Vagina (tissue), 2 donors: ENCODE measurements at regions not wholly inside any gene's neighbourhood (a gene's known extent, or its start where the extent isn't known, plus 50 kb on each side); places are given as distances from the start of the nearest gene placed in this dataset.

Source experiments
- DNase-seq, 2 donors: peaks; one replicate each; pipeline ENCODE4 v3.0.0-alpha.2; 2017; ENCODE audit errors: extremely low spot score in 2 of 2
- H3K27ac ChIP-seq: fragments of 200-600 bp; sonication (generic); one replicate; pipeline ENCODE4 v1.5.1; 2019
- H3K27me3 ChIP-seq: fragments of 200-600 bp; sonication (generic); one replicate; pipeline ENCODE4 v1.5.1; 2019
- H3K36me3 ChIP-seq, 2 donors: fragments of 200-600 bp; sonication (generic); one replicate each; pipeline ENCODE4 v1.5.1; 2017 to 2019
- H3K4me1 ChIP-seq: fragments of 200-600 bp; sonication (generic); one replicate; pipeline ENCODE4 v1.5.1; 2019
- H3K4me3 ChIP-seq, 2 donors: fragments of 200-600 bp; sonication (generic); 1 replicate in 1 of 2; 2 replicates in 1 of 2; pipeline ENCODE4 v1.5.1; 2016 to 2019
- H3K9me3 ChIP-seq: fragments of 200-600 bp; sonication (generic); one replicate; pipeline ENCODE4 v1.5.1; 2019
- POLR2A ChIP-seq, 2 donors: fragments of 450-650 bp; IDR thresholded peaks; one replicate each; pipeline ENCODE4 v1.6.1; 2017; ENCODE audit warnings: antibody characterized with exemption in 2 of 2, mild to moderate bottlenecking in 2 of 2, moderate library complexity in 2 of 2
- POLR2AphosphoS5 ChIP-seq, 2 donors: sonication (generic); formaldehyde crosslinking; IDR thresholded peaks; one replicate each; pipeline ENCODE4 v1.9.0; 2017; ENCODE audit warnings: antibody characterized with exemption in 2 of 2, mild to moderate bottlenecking in 2 of 2, low read depth in 1 of 2; ENCODE audit not compliant: insufficient read depth in 1 of 2
- intact Hi-C: fragments of 100-400 bp; cut with DNase I; formaldehyde crosslinking; loops from one replicate; pipeline ENCODE4 v1.15.1; 2023
- TF ChIP-seq, protein P1 (sequence below), 3 experiments: fragments of 450-650 bp in 2 of 3; fragments of 200-600 bp in 1 of 3; sonication (generic) in 1 of 3; IDR thresholded peaks; one replicate each; pipeline ENCODE4 v1.5.1; 2017 to 2019; ENCODE audit warnings: antibody characterized with exemption in 3 of 3, mild to moderate bottlenecking in 2 of 3, moderate library complexity in 2 of 3

DNA sequence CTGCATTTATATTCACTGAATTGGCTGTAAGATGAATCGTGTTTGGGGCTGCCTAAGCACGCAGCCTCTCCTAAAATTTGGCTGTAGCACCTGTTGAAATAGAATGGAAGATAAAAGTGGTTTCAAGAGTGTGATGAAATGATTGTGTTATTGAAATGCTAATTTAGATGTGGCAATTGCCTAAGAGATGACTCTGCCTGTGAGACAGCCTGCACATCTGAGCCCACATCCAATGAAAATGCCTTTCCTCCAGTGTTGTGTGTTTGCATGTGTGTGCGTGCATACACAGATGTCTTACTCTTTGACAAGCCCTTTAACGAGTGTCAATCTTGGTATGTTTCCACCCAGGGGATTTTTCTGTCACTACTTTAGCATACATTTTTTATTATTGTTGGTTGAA is 346.9 kb downstream of the MEIS1 start:
- intact Hi-C loops: no loop called here
- H3K4me1 ChIP-seq: no peaks in the 10 kb centered on the region
- peak in 1 of 2 donors; percentile 12 for TF ChIP-seq POLR2AphosphoS5 (IDR thresholded peaks at IDR 0.05; ENCODE audit: insufficient read depth in 1 of 2, low read depth in 1 of 2)
- no peak for TF ChIP-seq POLR2A (IDR thresholded peaks at IDR 0.05)
- no peak overlapping the region for H3K27ac ChIP-seq
- no peaks in the 10 kb centered on the region for H3K9me3 ChIP-seq
- H3K27me3 ChIP-seq: no peaks in the 10 kb centered on the region
- no peak overlapping the region for H3K4me3 ChIP-seq
- no peak for DNase-seq
- H3K36me3 ChIP-seq: no peaks in the 10 kb centered on the region

DNA sequence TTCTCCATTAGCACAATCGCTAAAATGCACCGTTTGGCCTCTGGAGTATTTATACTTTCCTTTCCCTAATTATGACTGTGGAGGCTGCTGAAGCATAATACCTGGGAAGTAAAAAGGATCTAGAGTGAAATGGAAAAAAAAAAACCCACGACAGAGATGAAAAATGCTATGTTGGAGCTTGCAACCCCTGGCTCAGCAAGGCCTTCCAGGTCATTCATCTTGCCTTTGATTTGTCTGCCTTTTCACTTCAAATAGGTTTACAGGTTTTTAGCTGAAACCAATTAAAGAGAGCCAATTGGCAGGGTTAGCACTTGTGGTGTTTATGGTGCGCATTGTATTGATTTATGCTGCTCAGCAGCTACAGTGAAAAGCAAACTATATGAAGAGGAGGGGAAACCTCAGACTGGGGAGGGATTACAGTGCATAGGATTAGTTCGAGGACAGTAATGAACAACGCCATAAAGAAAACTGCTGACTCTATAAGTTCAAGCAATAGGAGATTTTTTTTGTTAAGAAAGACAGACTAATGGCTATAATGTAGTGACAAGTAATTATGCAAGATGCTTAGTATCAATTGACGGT is 347.9 kb downstream of the MEIS1 start:
- no peak for TF ChIP-seq POLR2AphosphoS5 (IDR thresholded peaks at IDR 0.05; ENCODE audit: insufficient read depth in 1 of 2, low read depth in 1 of 2)
- TF ChIP-seq, protein P1, sequence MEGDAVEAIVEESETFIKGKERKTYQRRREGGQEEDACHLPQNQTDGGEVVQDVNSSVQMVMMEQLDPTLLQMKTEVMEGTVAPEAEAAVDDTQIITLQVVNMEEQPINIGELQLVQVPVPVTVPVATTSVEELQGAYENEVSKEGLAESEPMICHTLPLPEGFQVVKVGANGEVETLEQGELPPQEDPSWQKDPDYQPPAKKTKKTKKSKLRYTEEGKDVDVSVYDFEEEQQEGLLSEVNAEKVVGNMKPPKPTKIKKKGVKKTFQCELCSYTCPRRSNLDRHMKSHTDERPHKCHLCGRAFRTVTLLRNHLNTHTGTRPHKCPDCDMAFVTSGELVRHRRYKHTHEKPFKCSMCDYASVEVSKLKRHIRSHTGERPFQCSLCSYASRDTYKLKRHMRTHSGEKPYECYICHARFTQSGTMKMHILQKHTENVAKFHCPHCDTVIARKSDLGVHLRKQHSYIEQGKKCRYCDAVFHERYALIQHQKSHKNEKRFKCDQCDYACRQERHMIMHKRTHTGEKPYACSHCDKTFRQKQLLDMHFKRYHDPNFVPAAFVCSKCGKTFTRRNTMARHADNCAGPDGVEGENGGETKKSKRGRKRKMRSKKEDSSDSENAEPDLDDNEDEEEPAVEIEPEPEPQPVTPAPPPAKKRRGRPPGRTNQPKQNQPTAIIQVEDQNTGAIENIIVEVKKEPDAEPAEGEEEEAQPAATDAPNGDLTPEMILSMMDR (IDR thresholded peaks at IDR 0.05): no peak
- no peak for TF ChIP-seq POLR2A (IDR thresholded peaks at IDR 0.05)
- intact Hi-C loops: no loop called here
- no peaks in the 10 kb centered on the region for H3K4me1 ChIP-seq
- no peaks in the 10 kb centered on the region for H3K36me3 ChIP-seq
- H3K27ac ChIP-seq: no peak overlapping the region
- no peaks in the 10 kb centered on the region for H3K9me3 ChIP-seq
- no peak overlapping the region for H3K4me3 ChIP-seq
- no peaks in the 10 kb centered on the region for H3K27me3 ChIP-seq
- DNase-seq: no peak

DNA sequence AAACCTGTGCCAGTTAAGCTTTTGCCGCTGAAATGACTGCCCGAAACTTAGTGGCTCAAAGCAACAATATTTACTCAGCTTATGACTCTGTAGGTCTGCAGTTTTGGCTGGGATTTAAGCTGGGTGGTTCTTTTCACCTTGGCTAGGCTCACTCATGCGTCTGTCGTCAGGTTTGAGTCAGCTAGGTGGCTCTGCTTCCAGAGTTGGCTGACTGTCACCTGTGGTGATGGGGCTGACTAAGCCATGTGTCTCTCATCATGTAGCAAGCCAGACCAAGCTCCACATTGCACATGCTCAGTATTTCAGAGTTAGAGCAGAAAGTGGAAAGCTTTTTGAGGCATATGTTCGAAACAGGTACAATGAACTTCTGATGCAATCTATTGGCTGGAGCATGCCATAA is 354.8 kb downstream of the MEIS1 start:
- TF ChIP-seq POLR2AphosphoS5 (IDR thresholded peaks at IDR 0.05; ENCODE audit: insufficient read depth in 1 of 2, low read depth in 1 of 2): peak in 1 of 2 donors; percentile 60
- TF ChIP-seq, protein P1 (IDR thresholded peaks at IDR 0.05): no peak
- no peak for TF ChIP-seq POLR2A (IDR thresholded peaks at IDR 0.05)
- Histone ChIP-seq H3K4me1 (peaks cover 24% of the 10 kb centered on the region), H3K27ac (no peak overlapping the region), H3K4me3 (no peak overlapping the region), H3K27me3 (no peaks in the 10 kb centered on the region), H3K9me3 (no peaks in the 10 kb centered on the region), H3K36me3 (no peaks in the 10 kb centered on the region)
- DNase-seq: no peak
- intact Hi-C loops: no loop called here

DNA sequence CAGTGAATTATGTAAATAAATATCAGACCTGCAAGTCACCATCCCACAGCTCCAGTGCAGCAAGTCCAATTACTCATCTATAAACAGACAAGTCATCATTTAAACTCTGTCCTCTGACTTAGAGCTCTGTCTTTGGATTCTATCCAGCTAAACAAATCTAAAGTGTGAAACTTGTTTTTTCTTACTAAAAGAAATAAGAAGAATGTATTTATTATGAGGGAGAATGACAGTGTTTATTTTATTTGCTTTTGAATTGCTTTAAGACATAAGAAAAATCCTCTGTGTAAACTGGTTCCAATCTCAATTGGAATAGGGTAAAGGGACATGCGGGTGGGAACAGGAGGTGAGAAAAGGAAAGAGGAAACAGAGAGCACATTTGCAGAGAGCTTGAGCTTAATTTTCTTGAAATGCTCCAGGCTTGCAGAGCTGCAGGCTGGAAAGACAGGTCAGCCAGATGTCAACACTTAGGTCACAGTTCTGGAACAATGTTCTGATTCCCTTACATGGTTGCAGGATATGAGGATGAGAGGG is 355.8 kb downstream of the MEIS1 start:
- intact Hi-C loops: no loop called here
- H3K27ac ChIP-seq: no peak overlapping the region

DNA sequence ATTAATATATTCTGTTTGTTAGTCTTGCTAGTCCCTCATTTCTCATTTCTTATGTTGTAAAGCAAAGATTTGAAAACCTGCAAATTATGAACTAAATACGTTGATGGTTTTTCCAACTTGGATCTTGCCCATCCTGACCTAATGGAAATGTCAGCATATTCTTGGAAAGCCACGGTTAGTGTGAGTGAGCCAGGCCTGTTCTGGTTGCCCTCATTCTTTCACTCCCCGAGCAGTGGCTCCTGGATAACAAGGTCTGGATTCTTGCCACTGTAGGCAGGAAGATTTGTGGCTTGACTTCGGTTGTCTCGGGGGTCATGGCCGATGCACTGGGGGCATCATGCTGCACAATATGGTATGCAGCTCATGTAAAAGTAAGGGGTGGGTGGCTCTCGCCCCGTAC is 359.1 kb downstream of the MEIS1 start:
- TF ChIP-seq, protein P1 (IDR thresholded peaks at IDR 0.05): no peak
- TF ChIP-seq POLR2AphosphoS5 (IDR thresholded peaks at IDR 0.05; ENCODE audit: insufficient read depth in 1 of 2, low read depth in 1 of 2) (no peak), POLR2A (IDR thresholded peaks at IDR 0.05) (no peak)
- H3K4me1 ChIP-seq: peaks cover 24% of the 10 kb centered on the region
- no peak overlapping the region for H3K27ac ChIP-seq
- no peaks in the 10 kb centered on the region for H3K36me3 ChIP-seq
- DNase-seq: no peak
- H3K4me3 ChIP-seq: no peak overlapping the region
- no peaks in the 10 kb centered on the region for H3K27me3 ChIP-seq
- no peaks in the 10 kb centered on the region for H3K9me3 ChIP-seq
- intact Hi-C loops: no loop called here

More for the DNA sequence above, 355.8 kb downstream of the MEIS1 start:
- TF ChIP-seq POLR2AphosphoS5 (IDR thresholded peaks at IDR 0.05; ENCODE audit: insufficient read depth in 1 of 2, low read depth in 1 of 2): peak in 1 of 2 donors; percentile 19
- no peak for TF ChIP-seq POLR2A (IDR thresholded peaks at IDR 0.05)
- TF ChIP-seq, protein P1 (IDR thresholded peaks at IDR 0.05): no peak
- H3K4me1 ChIP-seq: peaks cover 24% of the 10 kb centered on the region
- H3K4me3 ChIP-seq: no peak overlapping the region
- H3K36me3 ChIP-seq: no peaks in the 10 kb centered on the region
- DNase-seq: no peak
- H3K27me3 ChIP-seq: no peaks in the 10 kb centered on the region
- H3K9me3 ChIP-seq: no peaks in the 10 kb centered on the region
